Transverse colon (tissue), 4 donors: ENCODE measurements at regions not wholly inside any gene's neighbourhood (a gene's known extent, or its start where the extent isn't known, plus 50 kb on each side); places are given as distances from the start of the nearest gene placed in this dataset.

Experiments
- POLR2A ChIP-seq: fragments of 450-650 bp; IDR thresholded peaks from one replicate; pipeline ENCODE4 v1.6.1; 2016; ENCODE audit warnings: antibody characterized with exemption, mild to moderate bottlenecking, moderate library complexity
- POLR2AphosphoS5 ChIP-seq, 3 donors: sonication (generic); formaldehyde crosslinking; IDR thresholded peaks; one replicate each; pipeline ENCODE4 v1.6.1; 2016; ENCODE audit warnings: antibody characterized with exemption in 3 of 3
- TF ChIP-seq, protein P1 (sequence below), 5 experiments: fragments of 200-600 bp in 3 of 5; fragments of 450-650 bp in 2 of 5; sonication (generic) in 3 of 5; IDR thresholded peaks; 1 replicate in 2 of 5; 2 replicates in 3 of 5; pipeline ENCODE4 v1.5.1; 2016 to 2017; ENCODE audit warnings: antibody characterized with exemption in 5 of 5, inconsistent platforms in 3 of 5, mild to moderate bottlenecking in 2 of 5, moderate library complexity in 1 of 5

DNA sequence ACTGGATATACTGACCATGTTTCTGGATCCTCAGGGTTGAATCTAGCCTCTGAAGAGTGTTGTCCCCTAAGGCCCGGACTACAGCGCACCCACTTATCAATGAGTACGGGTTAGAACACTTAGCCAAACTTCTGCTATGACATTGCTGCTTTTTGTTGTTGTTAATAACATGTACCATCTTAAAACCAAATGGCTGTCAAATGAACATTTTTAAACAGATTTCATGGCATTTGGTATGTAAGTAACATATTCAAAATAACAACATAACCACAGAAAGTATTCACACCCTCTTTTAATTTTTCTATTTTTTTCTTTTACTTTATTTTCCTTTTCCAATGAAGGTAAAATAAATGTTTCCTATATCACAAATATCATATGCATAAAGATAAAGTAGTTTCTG lies 1292.5 kb upstream of the TENM4 start:
- TF ChIP-seq, protein P1, sequence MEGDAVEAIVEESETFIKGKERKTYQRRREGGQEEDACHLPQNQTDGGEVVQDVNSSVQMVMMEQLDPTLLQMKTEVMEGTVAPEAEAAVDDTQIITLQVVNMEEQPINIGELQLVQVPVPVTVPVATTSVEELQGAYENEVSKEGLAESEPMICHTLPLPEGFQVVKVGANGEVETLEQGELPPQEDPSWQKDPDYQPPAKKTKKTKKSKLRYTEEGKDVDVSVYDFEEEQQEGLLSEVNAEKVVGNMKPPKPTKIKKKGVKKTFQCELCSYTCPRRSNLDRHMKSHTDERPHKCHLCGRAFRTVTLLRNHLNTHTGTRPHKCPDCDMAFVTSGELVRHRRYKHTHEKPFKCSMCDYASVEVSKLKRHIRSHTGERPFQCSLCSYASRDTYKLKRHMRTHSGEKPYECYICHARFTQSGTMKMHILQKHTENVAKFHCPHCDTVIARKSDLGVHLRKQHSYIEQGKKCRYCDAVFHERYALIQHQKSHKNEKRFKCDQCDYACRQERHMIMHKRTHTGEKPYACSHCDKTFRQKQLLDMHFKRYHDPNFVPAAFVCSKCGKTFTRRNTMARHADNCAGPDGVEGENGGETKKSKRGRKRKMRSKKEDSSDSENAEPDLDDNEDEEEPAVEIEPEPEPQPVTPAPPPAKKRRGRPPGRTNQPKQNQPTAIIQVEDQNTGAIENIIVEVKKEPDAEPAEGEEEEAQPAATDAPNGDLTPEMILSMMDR (IDR thresholded peaks at IDR 0.05) = no peak
- TF ChIP-seq POLR2AphosphoS5 (IDR thresholded peaks at IDR 0.05) (no peak), POLR2A (no peak)
